Coronary artery (tissue), 2 donors: ENCODE measurements at regions not wholly inside any gene's neighbourhood (a gene's known extent, or its start where the extent isn't known, plus 50 kb on each side); places are given as distances from the start of the nearest gene placed in this dataset.

Experiments used
- DNase-seq: peaks from one replicate; pipeline ENCODE4 v3.0.0-alpha.2; 2017; ENCODE audit warnings: low spot score
- H3K27ac ChIP-seq, 2 donors: fragments of 200-600 bp; sonication (generic); one replicate each; pipeline ENCODE4 v1.5.1; 2016 to 2019
- H3K4me3 ChIP-seq: fragments of 200-600 bp; sonication (generic); 2 replicates; pipeline ENCODE4 v1.5.1; 2016; ENCODE audit warnings: mild to moderate bottlenecking, moderate library complexity
- CTCF ChIP-seq: fragments of 200-600 bp; sonication (generic); IDR thresholded peaks from one replicate; pipeline ENCODE4 v1.5.1; 2019; ENCODE audit warnings: antibody characterized with exemption

- H3K4me3 ChIP-seq = no peak overlapping the region
- TF ChIP-seq CTCF = no peak
- no peak for DNase-seq
These were observed 193.5 kb upstream of the FAT1 start for GRCh38 chr4:186917136-186917535.

GRCh38 chr4:186918466-186918865 is 194.8 kb upstream of the FAT1 start:
- no peak for DNase-seq
- Histone ChIP-seq H3K4me3 (no peak overlapping the region), H3K27ac (no peak overlapping the region)
- TF ChIP-seq CTCF = no peak

More at GRCh38 chr4:186917136-186917535, 193.5 kb upstream of the FAT1 start:
- H3K27ac ChIP-seq = no peak overlapping the region

GRCh38 chr4:186919340-186919739 is 195.7 kb upstream of the FAT1 start:
- no peak for DNase-seq
- TF ChIP-seq CTCF = no peak
- Histone ChIP-seq H3K4me3 (no peak overlapping the region), H3K27ac (no peak overlapping the region)

DNA sequence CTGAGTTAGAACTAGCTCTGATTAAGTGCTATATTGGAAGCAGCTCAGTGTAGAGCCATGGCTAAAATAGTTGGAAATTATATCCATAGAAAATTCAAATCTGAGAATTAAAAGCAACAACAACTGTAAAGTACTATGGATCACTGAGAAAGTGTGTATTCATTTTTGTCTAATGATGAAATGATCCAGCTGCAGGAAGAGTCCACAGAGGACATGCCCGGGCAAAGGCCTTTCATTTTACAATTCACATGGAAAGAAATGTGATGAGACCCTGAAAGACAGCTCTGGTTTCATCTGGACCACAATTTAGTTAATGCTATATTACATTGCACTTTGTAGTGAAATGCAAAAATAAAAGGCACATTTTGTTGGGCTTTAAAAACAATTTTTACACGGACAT is 196.8 kb upstream of the FAT1 start:
- no peak for DNase-seq
- Histone ChIP-seq H3K27ac (no peak overlapping the region), H3K4me3 (no peak overlapping the region)
- TF ChIP-seq CTCF = no peak

DNA sequence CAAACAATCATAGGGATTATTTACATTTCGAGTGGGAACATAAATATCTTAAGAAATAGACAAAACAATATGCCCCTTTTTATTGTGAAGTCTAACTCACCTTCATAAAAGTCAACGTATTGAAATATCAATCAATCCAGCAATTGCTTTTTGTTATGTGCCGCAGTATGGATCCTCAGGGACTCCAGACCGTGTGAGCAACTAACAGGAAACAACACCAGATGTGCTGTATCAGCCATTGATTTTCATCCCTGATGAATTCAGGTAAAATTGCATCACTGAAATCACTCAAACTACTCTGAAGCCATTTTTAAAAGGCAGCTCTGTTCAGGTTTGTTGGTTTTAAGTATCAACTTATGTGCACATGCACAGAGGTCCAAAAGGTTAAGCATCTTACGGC is 197.3 kb upstream of the FAT1 start:
- DNase-seq = no peak
- Histone ChIP-seq H3K4me3 (no peak overlapping the region), H3K27ac (no peak overlapping the region)
- no peak for TF ChIP-seq CTCF

DNA sequence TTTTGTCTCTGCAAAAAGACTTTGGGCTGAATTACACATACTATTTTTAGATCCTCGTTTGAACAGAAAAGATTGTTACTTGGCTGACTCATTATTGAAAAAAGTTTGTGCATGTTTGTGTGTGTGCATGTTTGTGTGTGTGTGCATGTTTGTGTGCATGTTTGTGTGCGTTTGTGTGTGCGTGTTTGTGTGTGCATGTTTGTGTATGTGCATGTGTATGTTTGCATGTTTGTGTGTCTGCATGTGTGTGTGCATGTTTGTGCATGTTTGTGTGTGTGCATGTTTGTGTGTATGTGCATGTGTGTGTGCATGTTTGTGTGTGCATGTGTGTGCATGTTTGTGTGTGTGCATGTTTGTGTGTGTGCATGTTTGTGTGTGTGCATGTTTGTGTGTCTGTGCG is 201.1 kb upstream of the FAT1 start:
- Histone ChIP-seq H3K4me3 (no peak overlapping the region), H3K27ac (no peak overlapping the region)
- DNase-seq = no peak
- TF ChIP-seq CTCF = no peak

DNA sequence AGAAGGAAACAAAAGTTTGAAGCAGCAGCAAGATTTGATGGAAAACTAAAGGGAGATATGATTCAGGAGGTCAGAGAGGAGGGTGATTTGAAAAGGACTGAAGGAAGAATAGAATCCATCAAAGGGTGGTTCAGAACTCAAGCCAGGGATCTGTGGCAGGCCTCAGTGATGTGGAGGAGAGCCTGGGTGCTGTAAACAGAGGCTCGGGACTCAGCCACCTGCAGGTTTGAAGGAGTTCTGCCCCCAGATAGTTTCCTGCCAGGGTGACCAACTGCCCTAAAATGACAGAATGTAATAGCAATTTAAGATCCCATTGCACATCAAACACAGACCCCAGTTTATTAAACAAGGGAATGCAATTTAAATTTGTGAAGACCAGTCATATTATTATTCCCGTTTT is 204.0 kb upstream of the FAT1 start:
- no peak for DNase-seq
- no peak overlapping the region for H3K27ac ChIP-seq
- TF ChIP-seq CTCF = no peak
- H3K4me3 ChIP-seq = no peak overlapping the region
